HCT116 (cell line): ENCODE measurements at regions not wholly inside any gene's neighbourhood (a gene's known extent, or its start where the extent isn't known, plus 50 kb on each side); places are given as distances from the start of the nearest gene placed in this dataset.

Experiments used
- ATAC-seq: fragments of 200-7000 bp; cut with Tn5 transposase; 2 replicates; pipeline ENCODE4 v1.9.1; 2020; ENCODE audit warnings: mild to moderate bottlenecking, moderate library complexity
- BruUV-seq: library from RNA; stranded (reverse); fragments of 400-500 nt; replicated peaks from 2 replicates; lab custom pipeline; 2021; lab: Mats Ljungman, UMichigan
- CTCF ChIA-PET: fragments of 300-600 bp; sonication (Branson Sonifier 250); formaldehyde crosslinking; loops from one replicate; lab custom pipeline; 2021; ENCODE audit warnings: antibody characterized with exemption; lab: Charles Lee
- POLR2A ChIA-PET: fragments of 300-600, 350-600 bp; sonication (Branson Sonifier 250); formaldehyde crosslinking; loops from one replicate; lab custom pipeline; 2021; ENCODE audit warnings: antibody characterized with exemption; lab: Charles Lee
- RAD21 ChIA-PET, 2 experiments: fragments of 300-600 bp; sonication (Branson Sonifier 250); formaldehyde crosslinking; loops; one replicate each; lab custom pipeline; 2023; ENCODE audit warnings: low total read pairs in 2 of 2; ENCODE audit not compliant: uncharacterized antibody in 2 of 2, unreplicated experiment in 2 of 2, low non-redundant PET in 1 of 2; lab: Charles Lee
- DNase-seq: peaks from one replicate; pipeline ENCODE4 v3.0.0-alpha.2; 2010; ENCODE audit warnings: low read depth, low spot score
- H2AFZ ChIP-seq: fragments of 200-600 bp; shearing (Covaris generic), sonication (generic); 2 replicates; pipeline ENCODE4 v1.6.1; 2017; ENCODE audit warnings: low read depth, mixed run types, mixed read lengths, antibody characterized with exemption, low read length; ENCODE audit not compliant: poor library complexity, severe bottlenecking
- H3K27ac ChIP-seq: 2 replicates; pipeline ENCODE4 v1.5.1; 2012; ENCODE audit warnings: low read depth, low read length
- H3K27me3 ChIP-seq: fragments of 200-600 bp; sonication (generic); 2 replicates; pipeline ENCODE4 v1.6.1; 2016; ENCODE audit warnings: mixed run types, low read length, mixed read lengths; ENCODE audit not compliant: insufficient read depth
- H3K36me3 ChIP-seq, 2 experiments: fragments of 200-500 bp in 1 of 2; fragments of 200-600 bp in 1 of 2; sonication (Bioruptor generic) in 1 of 2; sonication (generic) in 1 of 2; 2 replicates each; pipeline versions ENCODE4 v1.5.1 to v1.6.1; 2014 to 2016; ENCODE audit warnings: low read length in 2 of 2, inconsistent platforms in 1 of 2, mixed read lengths in 1 of 2, mixed run types in 1 of 2; ENCODE audit not compliant: insufficient read depth in 2 of 2, control insufficient read depth in 1 of 2
- H3K4me1 ChIP-seq, 2 experiments: fragments of 200-600 bp in 1 of 2; sonication (generic) in 1 of 2; 2 replicates each; pipeline versions ENCODE4 v1.5.1 to v1.6.1; 2012 to 2017; ENCODE audit warnings: low read length in 2 of 2, inconsistent platforms in 1 of 2, mild to moderate bottlenecking in 1 of 2, mixed read lengths in 1 of 2, mixed run types in 1 of 2, moderate library complexity in 1 of 2; ENCODE audit not compliant: insufficient read depth in 2 of 2, control insufficient read depth in 1 of 2
- H3K4me2 ChIP-seq: fragments of 200-600 bp; sonication (generic); 2 replicates; pipeline ENCODE4 v1.6.1; 2017; ENCODE audit warnings: mixed run types, low read length, mixed read lengths
- H3K4me3 ChIP-seq, 2 experiments: fragments of 200-600 bp in 1 of 2; sonication (generic) in 1 of 2; replicated peaks in 1 of 2; 2 replicates each; pipeline ENCODE4 v1.5.1; 2011 to 2016; ENCODE audit warnings: low read length in 2 of 2, control low read depth in 1 of 2, low read depth in 1 of 2, mild to moderate bottlenecking in 1 of 2, mixed read lengths in 1 of 2, mixed run types in 1 of 2
- H3K79me2 ChIP-seq: fragments of 200-600 bp; sonication (generic); 2 replicates; pipeline ENCODE4 v1.6.1; 2017; ENCODE audit warnings: mild to moderate bottlenecking, mixed run types, low read length, moderate library complexity, mixed read lengths; ENCODE audit not compliant: insufficient read depth
- H3K9ac ChIP-seq: fragments of 200-600 bp; sonication (generic); 2 replicates; pipeline ENCODE4 v1.6.1; 2016; ENCODE audit warnings: low read length, mixed read lengths
- H3K9me2 ChIP-seq: fragments of 200-600 bp; sonication (generic), shearing (Covaris generic); 2 replicates; pipeline ENCODE4 v1.6.1; 2017; ENCODE audit warnings: mixed run types, mild to moderate bottlenecking, moderate library complexity; ENCODE audit not compliant: insufficient read depth
- H3K9me3 ChIP-seq, 2 experiments: fragments of 200-500 bp in 1 of 2; fragments of 200-600 bp in 1 of 2; sonication (Bioruptor generic) in 1 of 2; sonication (generic) in 1 of 2; 2 replicates each; pipeline ENCODE4 v1.6.1; 2014 to 2017; ENCODE audit warnings: low read length in 2 of 2, mixed read lengths in 2 of 2, inconsistent platforms in 1 of 2, low read depth in 1 of 2, mild to moderate bottlenecking in 1 of 2, mixed run types in 1 of 2, moderate library complexity in 1 of 2; ENCODE audit not compliant: control insufficient read depth in 1 of 2, insufficient read depth in 1 of 2
- H4K20me1 ChIP-seq: fragments of 200-600 bp; sonication (generic), shearing (Covaris generic); 2 replicates; pipeline ENCODE4 v1.6.1; 2017; ENCODE audit warnings: mixed run types, mild to moderate bottlenecking, moderate library complexity; ENCODE audit not compliant: insufficient read depth
- EGR1 ChIP-seq: IDR thresholded peaks from 2 replicates; pipeline ENCODE4 v1.6.1; 2012; ENCODE audit warnings: low read depth
- EZH2 ChIP-seq: fragments of 200-600 bp; sonication (generic); IDR thresholded peaks from 2 replicates; pipeline ENCODE4 v1.6.1; 2017; ENCODE audit warnings: antibody characterized with exemption, mixed run types
- EZH2phosphoT487 ChIP-seq: fragments of 200-600 bp; IDR thresholded peaks from 2 replicates; pipeline ENCODE4 v1.6.1; 2018; ENCODE audit warnings: antibody characterized with exemption, borderline replicate concordance
- FOSL1 ChIP-seq: IDR thresholded peaks from 2 replicates; pipeline ENCODE4 v1.6.1; 2012; ENCODE audit warnings: low read depth
- POLR2A ChIP-seq: IDR thresholded peaks from 2 replicates; pipeline ENCODE4 v1.7.0; 2011; ENCODE audit warnings: borderline replicate concordance; ENCODE audit not compliant: insufficient read depth, insufficient read length; ENCODE audit errors: extremely low read depth
- POLR2AphosphoS5 ChIP-seq: IDR thresholded peaks from 2 replicates; pipeline ENCODE4 v1.6.1; 2011; ENCODE audit warnings: mild to moderate bottlenecking, low read depth, low read length, moderate library complexity
- RAD21 ChIP-seq: IDR thresholded peaks from 2 replicates; pipeline ENCODE4 v1.6.1; 2012; ENCODE audit warnings: low read depth, mild to moderate bottlenecking
- REST ChIP-seq: IDR thresholded peaks from 2 replicates; pipeline ENCODE4 v1.6.1; 2012; ENCODE audit warnings: low read depth
- SIN3A ChIP-seq: IDR thresholded peaks from 2 replicates; pipeline ENCODE4 v1.6.1; 2012; ENCODE audit warnings: low read depth
- SRF ChIP-seq: IDR thresholded peaks from 2 replicates; pipeline ENCODE4 v1.6.1; 2012; ENCODE audit warnings: low read depth
- TCF7L2 ChIP-seq: IDR thresholded peaks from 2 replicates; pipeline ENCODE4 v1.7.0; 2011; ENCODE audit warnings: borderline replicate concordance, inconsistent platforms; ENCODE audit not compliant: insufficient read depth, insufficient read length; ENCODE audit errors: extremely low read depth
- ZBTB33 ChIP-seq: IDR thresholded peaks from 2 replicates; pipeline ENCODE4 v1.6.1; 2011; ENCODE audit warnings: mild to moderate bottlenecking, low read length, moderate library complexity; ENCODE audit not compliant: insufficient replicate concordance; ENCODE audit errors: extremely low read depth
- ZFX ChIP-seq: fragments of 450-650 bp; IDR thresholded peaks from 2 replicates; pipeline ENCODE4 v1.6.1; 2017
- intact Hi-C: fragments of 100-400 bp; cut with micrococcal nuclease; formaldehyde crosslinking; loops from 2 replicates; pipeline ENCODE4 v1.10.0; 2022
- TF ChIP-seq, protein P1 (sequence below), 3 experiments: fragments of 200-600 bp in 1 of 3; sonication (generic) in 1 of 3; IDR thresholded peaks in 2 of 3; conservative IDR thresholded peaks in 1 of 3; 2 replicates each; pipeline ENCODE4 v1.5.1; 2012 to 2017; ENCODE audit warnings: low read depth in 2 of 3, low read length in 2 of 3, antibody characterized with exemption in 1 of 3, borderline replicate concordance in 1 of 3, control low read depth in 1 of 3, mild to moderate bottlenecking in 1 of 3, mixed read lengths in 1 of 3, mixed run types in 1 of 3, moderate library complexity in 1 of 3; ENCODE audit not compliant: insufficient read depth in 1 of 3

GRCh38 chr12:127550271-127550670, 716.7 kb upstream of the TMEM132C start:
- Histone ChIP-seq H3K9me3 (peaks cover 4 to 28% of the 10 kb centered on the region in 2 experiments; a peak in 2 of 4 replicates), H3K36me3 (no peaks in the 10 kb centered on the region), H3K4me3 (no peak overlapping the region), H4K20me1 (no peaks in the 10 kb centered on the region), H3K9me2 (no peaks in the 10 kb centered on the region), H3K27ac (no peak overlapping the region), H3K4me1 (no peaks in the 10 kb centered on the region), H3K4me2 (no peak overlapping the region)
- intact Hi-C loops: no loop called here
- BruUV-seq: no TSS peak
- POLR2A ChIA-PET: no interaction called here
- DNase-seq: no peak
- TF ChIP-seq SRF: no peak
- TF ChIP-seq ZFX: no peak
- no peak for TF ChIP-seq EZH2
- no peak for TF ChIP-seq EGR1
- TF ChIP-seq SIN3A: no peak
- TF ChIP-seq ZBTB33: no peak
- no peak for TF ChIP-seq EZH2phosphoT487
- TF ChIP-seq, all 23 proteins: peak for 0
- RAD21 ChIA-PET: no interaction called here
- no peak overlapping the region for H2AFZ ChIP-seq
- no peak overlapping the region for H3K9ac ChIP-seq
- no peaks in the 10 kb centered on the region for H3K79me2 ChIP-seq
- no peak for ATAC-seq
- no peaks in the 10 kb centered on the region for H3K27me3 ChIP-seq
- CTCF ChIA-PET: no interaction called here

DNA sequence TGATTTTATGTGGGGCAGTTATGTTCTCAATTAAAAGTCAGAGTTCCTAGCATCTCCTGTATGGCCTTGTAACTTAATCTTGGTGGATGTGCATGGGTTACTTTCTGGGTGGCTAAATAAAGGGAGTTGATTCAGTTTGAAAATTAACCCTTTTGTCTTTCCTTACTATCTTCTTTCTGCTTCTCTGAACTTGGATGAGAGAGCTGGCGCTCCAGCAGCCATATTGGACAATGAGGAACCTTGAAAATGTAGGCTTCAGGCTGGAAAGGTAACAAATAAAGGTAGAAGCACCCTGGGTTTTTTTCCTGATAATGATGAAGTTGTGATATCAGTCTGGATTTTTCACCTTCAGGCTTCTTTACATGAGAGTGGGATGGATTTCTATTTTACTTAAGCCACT, 714.1 kb upstream of the TMEM132C start:
- RAD21 ChIA-PET: no interaction called here
- H3K9me2 ChIP-seq: no peaks in the 10 kb centered on the region
- ATAC-seq: no peak
- no TSS peak for BruUV-seq
- no peaks in the 10 kb centered on the region for H4K20me1 ChIP-seq
- H3K4me2 ChIP-seq: no peak overlapping the region
- no peak overlapping the region for H3K9ac ChIP-seq
- no peaks in the 10 kb centered on the region for H3K4me1 ChIP-seq
- CTCF ChIA-PET: no interaction called here
- intact Hi-C loops: no loop called here
- no peak for DNase-seq
- no peaks in the 10 kb centered on the region for H3K27me3 ChIP-seq
- H3K79me2 ChIP-seq: no peaks in the 10 kb centered on the region
- POLR2A ChIA-PET: no interaction called here
- H3K9me3 ChIP-seq: peaks cover 0 to 19% of the 10 kb centered on the region in 2 experiments; a peak in 2 of 4 replicates
- no peak overlapping the region for H2AFZ ChIP-seq
- no peaks in the 10 kb centered on the region for H3K36me3 ChIP-seq
- no peak overlapping the region for H3K4me3 ChIP-seq
- H3K27ac ChIP-seq: no peak overlapping the region
- no peak for TF ChIP-seq SRF
- no peak for TF ChIP-seq TCF7L2
- no peak for TF ChIP-seq EGR1
- no peak for TF ChIP-seq RAD21
- no peak for TF ChIP-seq POLR2AphosphoS5
- TF ChIP-seq SIN3A: no peak
- no peak for TF ChIP-seq REST
- TF ChIP-seq EZH2: no peak
- no peak for TF ChIP-seq POLR2A
- TF ChIP-seq, protein P1, sequence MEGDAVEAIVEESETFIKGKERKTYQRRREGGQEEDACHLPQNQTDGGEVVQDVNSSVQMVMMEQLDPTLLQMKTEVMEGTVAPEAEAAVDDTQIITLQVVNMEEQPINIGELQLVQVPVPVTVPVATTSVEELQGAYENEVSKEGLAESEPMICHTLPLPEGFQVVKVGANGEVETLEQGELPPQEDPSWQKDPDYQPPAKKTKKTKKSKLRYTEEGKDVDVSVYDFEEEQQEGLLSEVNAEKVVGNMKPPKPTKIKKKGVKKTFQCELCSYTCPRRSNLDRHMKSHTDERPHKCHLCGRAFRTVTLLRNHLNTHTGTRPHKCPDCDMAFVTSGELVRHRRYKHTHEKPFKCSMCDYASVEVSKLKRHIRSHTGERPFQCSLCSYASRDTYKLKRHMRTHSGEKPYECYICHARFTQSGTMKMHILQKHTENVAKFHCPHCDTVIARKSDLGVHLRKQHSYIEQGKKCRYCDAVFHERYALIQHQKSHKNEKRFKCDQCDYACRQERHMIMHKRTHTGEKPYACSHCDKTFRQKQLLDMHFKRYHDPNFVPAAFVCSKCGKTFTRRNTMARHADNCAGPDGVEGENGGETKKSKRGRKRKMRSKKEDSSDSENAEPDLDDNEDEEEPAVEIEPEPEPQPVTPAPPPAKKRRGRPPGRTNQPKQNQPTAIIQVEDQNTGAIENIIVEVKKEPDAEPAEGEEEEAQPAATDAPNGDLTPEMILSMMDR (IDR thresholded peaks at IDR 0.05 in 2 of 3, conservative IDR thresholded peaks at IDR 0.05 in 1 of 3; ENCODE audit: borderline replicate concordance in 1 of 3, insufficient read depth in 1 of 3, low read depth in 2 of 3, low read length in 2 of 3): no peak
- no peak for TF ChIP-seq FOSL1
